Endothelial cell of umbilical vein (primary cell): ENCODE measurements at regions not wholly inside any gene's neighbourhood (a gene's known extent, or its start where the extent isn't known, plus 50 kb on each side); places are given as distances from the start of the nearest gene placed in this dataset.

Experiments used
- BruUV-seq: library from RNA; stranded (reverse); fragments of 400-500 nt; replicated peaks from 2 replicates; lab custom pipeline; 2021; lab: Mats Ljungman, UMichigan
- CTCF ChIA-PET: fragments of 300-600, 350-600 bp; sonication (Branson Sonifier 250); formaldehyde crosslinking; loops from one replicate; lab custom pipeline; 2021; ENCODE audit warnings: antibody characterized with exemption, inconsistent platforms; lab: Charles Lee
- POLR2A ChIA-PET: fragments of 300-600, 350-600 bp; sonication (Branson Sonifier 250); formaldehyde crosslinking; loops from one replicate; lab custom pipeline; 2021; ENCODE audit warnings: antibody characterized with exemption, inconsistent platforms; lab: Charles Lee
- DNase-seq: peaks from one replicate; pipeline ENCODE4 v3.0.0-alpha.2; 2011; ENCODE audit warnings: low read depth, low spot score
- FAIRE-seq: peaks from 2 replicates; lab custom pipeline; 2011; peaks lifted over from hg19 to GRCh38; lab: Jason Lieb, UNC
- H2AFZ ChIP-seq: 2 replicates; pipeline ENCODE4 v1.6.0; 2012; ENCODE audit warnings: low read depth, low read length, control low read depth, inconsistent platforms
- H3K27ac ChIP-seq: 2 replicates; pipeline ENCODE4 v1.5.1; 2011; ENCODE audit warnings: low read depth, mild to moderate bottlenecking, control low read depth, low read length, moderate library complexity; ENCODE audit not compliant: insufficient read depth
- H3K27me3 ChIP-seq, 2 experiments: 2 replicates each; pipeline versions ENCODE4 v1.6.0 to v1.6.1; 2011; ENCODE audit warnings: low read length in 2 of 2, mixed read lengths in 1 of 2; ENCODE audit not compliant: control insufficient read depth in 2 of 2, insufficient read depth in 2 of 2
- H3K36me3 ChIP-seq, 2 experiments: 2 replicates in 1 of 2; 3 replicates in 1 of 2; pipeline ENCODE4 v1.5.1; 2011; ENCODE audit warnings: low read length in 2 of 2, mild to moderate bottlenecking in 1 of 2, moderate library complexity in 1 of 2; ENCODE audit not compliant: control insufficient read depth in 2 of 2, insufficient read depth in 2 of 2; ENCODE audit errors: extremely low read depth in 1 of 2
- H3K4me1 ChIP-seq: 3 replicates; pipeline ENCODE4 v1.5.1; 2011; ENCODE audit warnings: mild to moderate bottlenecking, low read length; ENCODE audit not compliant: control insufficient read depth, insufficient read depth; ENCODE audit errors: extremely low read depth
- H3K4me2 ChIP-seq: 2 replicates; pipeline ENCODE4 v1.6.1; 2011; ENCODE audit warnings: low read length, control low read depth, mixed read lengths; ENCODE audit not compliant: insufficient read depth
- H3K4me3 ChIP-seq, 3 experiments: fragments of 200-600 bp in 1 of 3; sonication (generic), shearing (Covaris generic) in 1 of 3; replicated peaks in 1 of 3; 2 replicates each; pipeline ENCODE4 v1.5.1; 2011 to 2016; ENCODE audit warnings: control low read depth in 3 of 3, low read length in 3 of 3, mild to moderate bottlenecking in 2 of 3, inconsistent platforms in 1 of 3, low read depth in 1 of 3, moderate library complexity in 1 of 3; ENCODE audit not compliant: insufficient read depth in 1 of 3
- H3K79me2 ChIP-seq: 2 replicates; pipeline ENCODE4 v1.6.0; 2012; ENCODE audit warnings: low read length, inconsistent platforms; ENCODE audit not compliant: control insufficient read depth, insufficient read depth
- H3K9ac ChIP-seq: replicated peaks from 2 replicates; pipeline ENCODE3; 2011; ENCODE audit warnings: low read length, control low read depth; ENCODE audit not compliant: insufficient read depth; ENCODE audit errors: extremely low read depth
- H3K9me1 ChIP-seq: replicated peaks from 3 replicates; pipeline ENCODE4 v1.6.0; 2011; ENCODE audit warnings: mild to moderate bottlenecking, low read length; ENCODE audit not compliant: control insufficient read depth, insufficient read depth; ENCODE audit errors: extremely low read depth
- H3K9me3 ChIP-seq: replicated peaks from 2 replicates; pipeline ENCODE4 v1.5.1; 2012; ENCODE audit warnings: low read length, inconsistent platforms; ENCODE audit not compliant: control insufficient read depth, insufficient read depth
- H4K20me1 ChIP-seq: replicated peaks from 2 replicates; pipeline ENCODE3; 2011; ENCODE audit warnings: mild to moderate bottlenecking, low read length; ENCODE audit not compliant: control insufficient read depth, insufficient read depth; ENCODE audit errors: extremely low read depth
- EZH2 ChIP-seq: IDR thresholded peaks from 2 replicates; pipeline ENCODE4 v1.6.1; 2012; ENCODE audit warnings: borderline replicate concordance, low read depth, mild to moderate bottlenecking, moderate library complexity, low read length, inconsistent platforms; ENCODE audit not compliant: severe bottlenecking
- FOS ChIP-seq: IDR thresholded peaks from 2 replicates; pipeline ENCODE4 v1.6.1; 2011; ENCODE audit warnings: mild to moderate bottlenecking, low read length, moderate library complexity, borderline replicate concordance; ENCODE audit not compliant: insufficient read depth
- GATA2 ChIP-seq: IDR thresholded peaks from 2 replicates; pipeline ENCODE4 v1.7.0; 2011; ENCODE audit warnings: low read depth, mild to moderate bottlenecking, moderate library complexity, mixed read lengths, low read length; ENCODE audit not compliant: insufficient read length, insufficient read depth
- MYC ChIP-seq: IDR thresholded peaks from one replicate; pipeline ENCODE4 v1.6.1; 2011; ENCODE audit warnings: mild to moderate bottlenecking, low read depth, low read length
- POLR2AphosphoS5 ChIP-seq: IDR thresholded peaks from 2 replicates; pipeline ENCODE4 v1.6.1; 2012; ENCODE audit warnings: low read depth, mild to moderate bottlenecking, control low read depth, low read length, moderate library complexity; ENCODE audit not compliant: insufficient read depth
- dilution Hi-C: fragments of 300-500 bp; cut with MboI; formaldehyde crosslinking; loops from one replicate; pipeline ENCODE4 v1.15.0; 2019; ENCODE audit warnings: low sequenced_read_pairs; ENCODE audit not compliant: extremely low pct_ligation_motif_present
- intact Hi-C: fragments of 100-400 bp; cut with micrococcal nuclease; formaldehyde crosslinking; loops from one replicate; pipeline ENCODE4 v1.10.0; 2022
- TF ChIP-seq, protein P1 (sequence below), 2 donors: IDR thresholded peaks; 1 replicate in 1 of 2; 2 replicates in 1 of 2; pipeline ENCODE4 v1.5.1; 2011; ENCODE audit warnings: low read length in 2 of 2, mild to moderate bottlenecking in 2 of 2, moderate library complexity in 2 of 2, control low read depth in 1 of 2, inconsistent platforms in 1 of 2, low read depth in 1 of 2; ENCODE audit not compliant: insufficient read depth in 1 of 2; ENCODE audit errors: extremely low read depth in 1 of 2
- TF ChIP-seq, protein P2 (sequence below): IDR thresholded peaks from 2 replicates; pipeline ENCODE4 v1.6.1; 2011; ENCODE audit not compliant: insufficient read depth, insufficient read length

DNA sequence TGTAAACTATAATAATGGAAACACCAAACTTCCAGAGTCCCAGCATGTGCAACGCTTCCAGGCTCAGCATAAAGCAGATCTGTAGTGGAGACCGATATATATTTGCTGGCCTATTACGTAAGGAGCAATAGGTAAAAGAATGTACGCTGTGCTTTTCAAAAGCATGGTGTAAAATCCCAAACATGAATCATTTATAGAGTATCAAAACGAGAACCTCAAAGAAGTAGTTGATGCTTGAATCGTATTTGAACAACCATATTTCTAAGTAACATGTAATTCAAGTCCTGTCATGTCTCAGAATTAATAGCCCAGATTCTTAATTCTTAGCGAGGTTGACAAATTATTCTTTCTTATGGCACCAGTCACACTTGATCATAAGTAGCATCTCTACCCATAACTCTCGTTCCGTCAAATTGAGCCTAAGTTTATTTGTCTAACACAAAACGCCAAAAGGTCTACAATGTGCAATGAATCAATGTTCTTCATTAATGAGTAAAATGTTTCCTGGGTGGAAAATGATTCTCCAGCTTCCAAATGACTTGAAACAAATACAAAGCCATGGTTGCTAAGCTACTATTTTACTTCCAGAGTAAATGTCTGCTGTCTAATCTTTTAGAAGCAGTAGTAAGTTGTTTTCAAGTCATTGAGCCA, 811.5 kb upstream of the FRG1 start:
- ChIA-PET POLR2A (no interaction called here), CTCF (no interaction called here)
- Histone ChIP-seq H3K36me3 (no peaks in the 10 kb centered on the region), H3K27ac (no peak overlapping the region), H3K4me3 (no peak overlapping the region), H3K9ac (no peak overlapping the region), H4K20me1 (no peaks in the 10 kb centered on the region), H2AFZ (no peak overlapping the region), H3K9me1 (no peaks in the 10 kb centered on the region), H3K4me2 (no peak overlapping the region), H3K79me2 (no peaks in the 10 kb centered on the region), H3K9me3 (peaks cover 3% of the 10 kb centered on the region), H3K27me3 (no peaks in the 10 kb centered on the region), H3K4me1 (no peaks in the 10 kb centered on the region)
- dilution Hi-C loops = no loop called here
- TF ChIP-seq EZH2 (no peak), MYC (no peak), GATA2 (no peak), POLR2AphosphoS5 (no peak), FOS (no peak)
- TF ChIP-seq, protein P1, sequence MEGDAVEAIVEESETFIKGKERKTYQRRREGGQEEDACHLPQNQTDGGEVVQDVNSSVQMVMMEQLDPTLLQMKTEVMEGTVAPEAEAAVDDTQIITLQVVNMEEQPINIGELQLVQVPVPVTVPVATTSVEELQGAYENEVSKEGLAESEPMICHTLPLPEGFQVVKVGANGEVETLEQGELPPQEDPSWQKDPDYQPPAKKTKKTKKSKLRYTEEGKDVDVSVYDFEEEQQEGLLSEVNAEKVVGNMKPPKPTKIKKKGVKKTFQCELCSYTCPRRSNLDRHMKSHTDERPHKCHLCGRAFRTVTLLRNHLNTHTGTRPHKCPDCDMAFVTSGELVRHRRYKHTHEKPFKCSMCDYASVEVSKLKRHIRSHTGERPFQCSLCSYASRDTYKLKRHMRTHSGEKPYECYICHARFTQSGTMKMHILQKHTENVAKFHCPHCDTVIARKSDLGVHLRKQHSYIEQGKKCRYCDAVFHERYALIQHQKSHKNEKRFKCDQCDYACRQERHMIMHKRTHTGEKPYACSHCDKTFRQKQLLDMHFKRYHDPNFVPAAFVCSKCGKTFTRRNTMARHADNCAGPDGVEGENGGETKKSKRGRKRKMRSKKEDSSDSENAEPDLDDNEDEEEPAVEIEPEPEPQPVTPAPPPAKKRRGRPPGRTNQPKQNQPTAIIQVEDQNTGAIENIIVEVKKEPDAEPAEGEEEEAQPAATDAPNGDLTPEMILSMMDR (IDR thresholded peaks at IDR 0.05; ENCODE audit: extremely low read depth in 1 of 2, insufficient read depth in 1 of 2, low read depth in 1 of 2, low read length in 2 of 2) = no peak
- TF ChIP-seq, protein P2, sequence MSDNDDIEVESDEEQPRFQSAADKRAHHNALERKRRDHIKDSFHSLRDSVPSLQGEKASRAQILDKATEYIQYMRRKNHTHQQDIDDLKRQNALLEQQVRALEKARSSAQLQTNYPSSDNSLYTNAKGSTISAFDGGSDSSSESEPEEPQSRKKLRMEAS = no peak
- BruUV-seq = no TSS peak
- intact Hi-C loops = no loop called here
- no peak for DNase-seq
- FAIRE-seq = no peak
